Chondrocyte (in vitro differentiated cells): ENCODE measurements at regions not wholly inside any gene's neighbourhood (a gene's known extent, or its start where the extent isn't known, plus 50 kb on each side); places are given as distances from the start of the nearest gene placed in this dataset.
"Not testable (repeated sequence)": the region's sequence is repeated elsewhere in the genome, so short reads cannot be mapped to it uniquely, and the experiment has no call there.

Source experiments
- DNase-seq: peaks from one replicate; pipeline ENCODE4 v3.0.0; 2021; ENCODE audit warnings: mixed read lengths, low spot score
- H3K27ac Mint-ChIP-seq: one replicate; pipeline ENCODE4 v1.8.0; 2021; ENCODE audit warnings: mild to moderate bottlenecking, moderate library complexity, mixed read lengths; ENCODE audit not compliant: unreplicated experiment
- H3K27me3 Mint-ChIP-seq: 2 replicates; pipeline ENCODE4 v1.8.0; 2021; ENCODE audit warnings: low read depth, mixed read lengths
- H3K36me3 Mint-ChIP-seq: 2 replicates; pipeline ENCODE4 v1.8.0; 2021; ENCODE audit warnings: low read depth, mixed read lengths
- H3K4me1 Mint-ChIP-seq: 2 replicates; pipeline ENCODE4 v1.8.0; 2021; ENCODE audit warnings: low read depth, mild to moderate bottlenecking, mixed read lengths
- H3K4me3 Mint-ChIP-seq: one replicate; pipeline ENCODE4 v1.8.0; 2021; ENCODE audit warnings: mild to moderate bottlenecking, moderate library complexity, mixed read lengths; ENCODE audit not compliant: unreplicated experiment
- H3K9me3 Mint-ChIP-seq: 2 replicates; pipeline ENCODE4 v1.8.0; 2021; ENCODE audit warnings: low read depth, mixed read lengths
- TF ChIP-seq, protein P1 (sequence below): fragments of 200-600 bp; sonication (generic); IDR thresholded peaks from 2 replicates; pipeline ENCODE4 v1.5.0; 2021; ENCODE audit warnings: antibody characterized with exemption, mild to moderate bottlenecking, moderate library complexity

DNA sequence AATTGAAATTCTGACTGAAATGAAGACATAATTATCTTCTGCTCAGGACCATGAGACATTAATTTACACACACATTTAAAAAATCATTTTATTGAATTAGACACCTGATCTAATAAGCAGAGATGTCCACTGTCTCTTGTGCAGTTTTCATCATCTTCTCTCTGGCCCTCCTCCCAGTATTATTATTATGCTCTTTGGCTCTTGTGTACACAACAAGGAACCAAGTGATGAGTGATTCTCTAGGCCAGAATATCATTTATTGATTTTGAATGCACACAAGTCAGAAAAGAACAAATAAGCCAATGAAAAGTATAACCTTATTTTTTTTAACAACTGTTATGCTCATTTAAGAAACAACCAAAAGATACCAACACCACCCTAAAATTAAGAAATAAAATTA lies 244.7 kb upstream of the KRR1 start:
- Mint-ChIP-seq H3K27me3 (no peaks in the 10 kb centered on the region), H3K9me3 (no peaks in the 10 kb centered on the region), H3K36me3 (no peaks in the 10 kb centered on the region), H3K4me3 (no peak overlapping the region), H3K4me1 (peaks cover 32% of the 10 kb centered on the region), H3K27ac (no peak overlapping the region)
- TF ChIP-seq, protein P1, sequence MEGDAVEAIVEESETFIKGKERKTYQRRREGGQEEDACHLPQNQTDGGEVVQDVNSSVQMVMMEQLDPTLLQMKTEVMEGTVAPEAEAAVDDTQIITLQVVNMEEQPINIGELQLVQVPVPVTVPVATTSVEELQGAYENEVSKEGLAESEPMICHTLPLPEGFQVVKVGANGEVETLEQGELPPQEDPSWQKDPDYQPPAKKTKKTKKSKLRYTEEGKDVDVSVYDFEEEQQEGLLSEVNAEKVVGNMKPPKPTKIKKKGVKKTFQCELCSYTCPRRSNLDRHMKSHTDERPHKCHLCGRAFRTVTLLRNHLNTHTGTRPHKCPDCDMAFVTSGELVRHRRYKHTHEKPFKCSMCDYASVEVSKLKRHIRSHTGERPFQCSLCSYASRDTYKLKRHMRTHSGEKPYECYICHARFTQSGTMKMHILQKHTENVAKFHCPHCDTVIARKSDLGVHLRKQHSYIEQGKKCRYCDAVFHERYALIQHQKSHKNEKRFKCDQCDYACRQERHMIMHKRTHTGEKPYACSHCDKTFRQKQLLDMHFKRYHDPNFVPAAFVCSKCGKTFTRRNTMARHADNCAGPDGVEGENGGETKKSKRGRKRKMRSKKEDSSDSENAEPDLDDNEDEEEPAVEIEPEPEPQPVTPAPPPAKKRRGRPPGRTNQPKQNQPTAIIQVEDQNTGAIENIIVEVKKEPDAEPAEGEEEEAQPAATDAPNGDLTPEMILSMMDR, result no peak
- DNase-seq, result no peak

DNA sequence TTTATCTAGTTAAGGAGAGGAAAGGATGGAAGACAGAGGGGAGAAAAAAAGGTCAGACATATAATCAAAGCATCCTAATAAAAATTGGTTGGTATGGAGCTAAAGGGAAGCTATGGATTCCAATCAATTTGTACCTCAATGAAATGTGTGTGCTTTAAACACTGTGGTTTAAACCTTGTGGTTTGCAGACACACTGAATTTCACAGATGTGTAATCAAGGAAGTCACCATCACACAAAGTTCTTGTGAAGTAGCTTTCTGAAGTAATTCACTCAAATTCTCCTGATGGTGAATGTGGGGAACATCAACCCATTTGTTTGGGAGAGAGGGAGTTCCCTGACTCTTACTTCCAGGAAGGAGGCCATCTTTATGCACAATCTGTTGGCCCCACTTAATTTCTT lies 243.3 kb upstream of the KRR1 start:
- Mint-ChIP-seq H3K36me3 (no peaks in the 10 kb centered on the region), H3K27me3 (no peaks in the 10 kb centered on the region), H3K27ac (no peak overlapping the region), H3K9me3 (no peaks in the 10 kb centered on the region), H3K4me3 (no peak overlapping the region), H3K4me1 (peaks cover 35% of the 10 kb centered on the region)
- TF ChIP-seq, protein P1, result no peak
- no peak for DNase-seq

DNA sequence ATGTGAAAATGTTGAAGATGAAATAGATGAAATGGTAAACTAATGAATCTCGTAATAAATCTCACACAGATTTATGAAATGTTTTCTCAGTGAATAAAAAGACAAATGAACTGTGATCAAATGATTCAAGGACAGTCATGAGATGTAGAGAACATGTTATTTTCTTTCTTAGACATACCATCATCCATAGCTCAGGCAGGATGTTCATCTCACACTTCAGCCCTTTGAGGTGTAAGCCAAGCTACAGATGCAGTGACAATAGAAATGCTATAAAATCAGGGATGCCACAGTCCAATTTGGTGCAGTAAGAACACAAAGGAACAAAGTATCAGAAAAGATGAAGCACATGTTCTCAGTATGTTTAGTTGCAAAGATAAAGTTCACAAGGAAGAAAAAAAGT lies 242.7 kb upstream of the KRR1 start:
- Mint-ChIP-seq H3K27ac (no peak overlapping the region), H3K36me3 (no peaks in the 10 kb centered on the region), H3K4me3 (no peak overlapping the region), H3K27me3 (no peaks in the 10 kb centered on the region), H3K9me3 (no peaks in the 10 kb centered on the region), H3K4me1 (peaks cover 31% of the 10 kb centered on the region)
- TF ChIP-seq, protein P1, result no peak
- no peak for DNase-seq

DNA sequence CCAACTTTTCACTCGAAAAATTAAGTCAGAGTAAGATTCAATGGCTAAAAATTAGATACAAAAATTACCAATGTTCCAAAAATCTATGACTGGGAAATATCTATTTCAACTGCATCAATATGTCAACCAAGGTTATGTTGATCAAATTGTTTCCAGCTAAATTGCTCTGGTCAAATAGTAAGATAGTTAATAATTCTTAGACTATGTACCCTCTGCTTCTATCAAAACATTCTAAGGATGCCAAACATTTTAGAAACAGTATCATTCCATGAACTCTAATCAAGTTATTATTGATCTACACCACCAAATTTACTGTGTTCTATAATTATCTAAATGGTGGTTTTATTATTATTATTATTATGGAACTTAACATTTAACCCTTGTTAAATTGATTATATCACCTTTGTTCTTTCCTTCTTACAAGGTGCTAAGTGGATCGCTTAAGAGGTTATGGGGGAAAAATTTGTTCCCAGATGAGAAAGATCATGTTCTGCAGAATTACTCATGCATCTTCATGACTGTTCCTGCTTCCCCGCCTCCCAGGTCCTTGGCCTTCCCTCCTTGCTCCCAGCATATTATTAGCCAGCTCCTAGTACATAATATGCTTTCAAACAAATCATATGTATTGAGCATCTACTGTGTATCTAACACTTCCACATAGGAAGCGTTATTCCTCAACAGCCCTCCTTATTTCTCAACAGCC lies 240.5 kb upstream of the KRR1 start:
- Mint-ChIP-seq H3K36me3 (peaks cover 4% of the 10 kb centered on the region), H3K4me3 (no peak overlapping the region), H3K27ac (peak overlapping the region; percentile 39), H3K9me3 (no peaks in the 10 kb centered on the region), H3K4me1 (peaks cover 34% of the 10 kb centered on the region), H3K27me3 (no peaks in the 10 kb centered on the region)
- no peak for DNase-seq
- TF ChIP-seq, protein P1, result no peak

DNA sequence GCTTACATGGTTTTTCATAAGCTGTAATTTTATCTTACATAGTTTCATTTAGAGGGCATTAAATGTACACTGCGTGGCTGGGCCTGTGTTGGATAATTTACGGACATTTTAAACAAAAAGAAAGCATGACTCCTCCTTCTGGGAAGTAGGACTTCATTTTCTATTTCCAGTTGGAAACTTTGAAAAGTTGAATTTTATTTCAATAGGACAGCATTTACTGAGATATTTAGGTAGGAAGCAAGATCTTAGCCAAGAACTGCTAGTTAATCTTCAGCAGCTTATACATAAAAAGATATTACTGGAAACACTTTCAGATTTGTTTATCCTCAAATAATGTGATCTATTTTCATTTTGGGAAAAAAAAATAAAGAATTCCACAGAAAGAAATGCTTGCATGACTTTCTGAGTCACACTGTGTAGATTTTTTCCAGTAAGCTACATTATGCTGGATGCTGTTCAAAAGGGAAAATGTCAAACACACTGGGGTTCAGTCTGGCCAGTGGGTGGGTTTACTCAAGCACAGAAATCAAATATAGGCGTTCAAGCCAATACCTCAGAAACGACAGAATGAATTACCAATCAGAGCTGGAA lies 239.4 kb upstream of the KRR1 start:
- no peak for DNase-seq
- H3K4me1 Mint-ChIP-seq, result peaks cover 38% of the 10 kb centered on the region
- TF ChIP-seq, protein P1, result peak; percentile 32
- H3K9me3 Mint-ChIP-seq, result no peaks in the 10 kb centered on the region
- H3K4me3 Mint-ChIP-seq, result peak overlapping the region; percentile 42
- H3K27ac Mint-ChIP-seq, result peak overlapping the region; percentile 94
- H3K27me3 Mint-ChIP-seq, result no peaks in the 10 kb centered on the region
- peaks cover 4% of the 10 kb centered on the region for H3K36me3 Mint-ChIP-seq

DNA sequence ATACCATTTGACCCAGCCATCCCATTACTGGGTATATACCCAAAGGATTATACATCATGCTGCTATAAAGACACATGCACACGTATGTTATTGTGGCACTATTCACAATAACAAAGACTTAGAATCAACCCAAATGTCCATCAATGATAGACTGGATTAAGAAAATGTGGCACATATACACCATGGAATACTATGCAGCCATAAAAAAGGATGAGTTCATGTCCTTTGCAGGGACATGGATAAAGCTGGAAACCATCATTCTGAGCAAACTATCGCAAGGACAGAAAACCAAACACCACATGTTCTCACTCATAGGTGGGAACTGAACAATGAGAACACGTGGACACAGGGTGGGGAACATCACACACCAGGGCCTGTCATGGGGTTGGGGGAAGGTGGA lies 237.6 kb upstream of the KRR1 start:
- peaks cover 45% of the 10 kb centered on the region for H3K4me1 Mint-ChIP-seq
- H3K36me3 Mint-ChIP-seq, DNase-seq, H3K9me3 Mint-ChIP-seq, H3K27ac Mint-ChIP-seq, H3K4me3 Mint-ChIP-seq, H3K27me3 Mint-ChIP-seq: not testable (repeated sequence)
